Lower lobe of right lung (tissue), 2 donors: ENCODE measurements at regions not wholly inside any gene's neighbourhood (a gene's known extent, or its start where the extent isn't known, plus 50 kb on each side); places are given as distances from the start of the nearest gene placed in this dataset.
"Not testable (repeated sequence)": the region's sequence is repeated elsewhere in the genome, so short reads cannot be mapped to it uniquely, and the experiment has no call there.

Source experiments
- ATAC-seq, 2 donors: fragments of 200-7000 bp; cut with Tn5 transposase; one replicate each; pipeline ENCODE4 v1.9.1; 2020 to 2022; ENCODE audit warnings: mild to moderate bottlenecking in 2 of 2, moderate library complexity in 2 of 2
- DNase-seq: peaks from one replicate; pipeline ENCODE4 v3.0.0-alpha.2; 2020
- H3K27ac ChIP-seq: fragments of 200-600 bp; one replicate; pipeline ENCODE4 v1.8.0; 2022
- H3K27me3 ChIP-seq: fragments of 200-600 bp; one replicate; pipeline ENCODE4 v1.8.0; 2022; ENCODE audit warnings: low read depth
- H3K36me3 ChIP-seq: fragments of 200-600 bp; one replicate; pipeline ENCODE4 v1.8.0; 2022; ENCODE audit warnings: mild to moderate bottlenecking
- H3K4me1 ChIP-seq: fragments of 200-600 bp; one replicate; pipeline ENCODE4 v1.8.0; 2022
- H3K4me3 ChIP-seq: fragments of 200-600 bp; one replicate; pipeline ENCODE4 v1.8.0; 2022; ENCODE audit warnings: mild to moderate bottlenecking
- H3K9me3 ChIP-seq: fragments of 200-600 bp; one replicate; pipeline ENCODE4 v1.8.0; 2022
- intact Hi-C: fragments of 100-400 bp; cut with DNase I; formaldehyde crosslinking; loops from one replicate; pipeline ENCODE4 v1.11.0; 2022
- TF ChIP-seq, protein P1 (sequence below): fragments of 200-600 bp; IDR thresholded peaks from one replicate; pipeline ENCODE4 v1.8.0; 2022; ENCODE audit warnings: antibody characterized with exemption, mild to moderate bottlenecking
- donor health status: DM: no; HTN: yes; CAD: no; lungs with severe emphysema.

DNA sequence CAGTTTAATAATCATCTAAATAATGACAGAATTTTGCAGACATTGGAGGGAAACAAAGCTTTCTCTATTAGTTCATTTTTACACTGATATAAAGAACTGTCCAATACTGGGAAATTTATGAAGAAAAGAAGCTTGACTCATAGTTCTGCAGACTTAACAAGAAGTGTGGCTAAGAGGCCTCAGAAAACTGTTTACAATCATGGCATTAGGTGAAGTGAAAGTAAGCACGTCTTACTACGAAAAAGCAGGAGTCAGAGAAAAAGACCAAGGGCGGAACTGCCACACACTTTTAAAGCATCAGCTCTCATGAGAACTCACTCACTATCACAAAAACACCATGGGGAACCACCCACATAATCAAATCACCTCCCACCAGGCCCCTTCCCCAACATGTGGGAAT lies 804.4 kb downstream of the FLRT2 start:
- Histone ChIP-seq H3K27me3 (no peaks in the 10 kb centered on the region), H3K4me1 (no peaks in the 10 kb centered on the region), H3K36me3 (no peaks in the 10 kb centered on the region), H3K27ac (no peak overlapping the region), H3K4me3 (no peak overlapping the region), H3K9me3 (no peaks in the 10 kb centered on the region)
- ATAC-seq (no peak), DNase-seq (no peak)
- TF ChIP-seq, protein P1, sequence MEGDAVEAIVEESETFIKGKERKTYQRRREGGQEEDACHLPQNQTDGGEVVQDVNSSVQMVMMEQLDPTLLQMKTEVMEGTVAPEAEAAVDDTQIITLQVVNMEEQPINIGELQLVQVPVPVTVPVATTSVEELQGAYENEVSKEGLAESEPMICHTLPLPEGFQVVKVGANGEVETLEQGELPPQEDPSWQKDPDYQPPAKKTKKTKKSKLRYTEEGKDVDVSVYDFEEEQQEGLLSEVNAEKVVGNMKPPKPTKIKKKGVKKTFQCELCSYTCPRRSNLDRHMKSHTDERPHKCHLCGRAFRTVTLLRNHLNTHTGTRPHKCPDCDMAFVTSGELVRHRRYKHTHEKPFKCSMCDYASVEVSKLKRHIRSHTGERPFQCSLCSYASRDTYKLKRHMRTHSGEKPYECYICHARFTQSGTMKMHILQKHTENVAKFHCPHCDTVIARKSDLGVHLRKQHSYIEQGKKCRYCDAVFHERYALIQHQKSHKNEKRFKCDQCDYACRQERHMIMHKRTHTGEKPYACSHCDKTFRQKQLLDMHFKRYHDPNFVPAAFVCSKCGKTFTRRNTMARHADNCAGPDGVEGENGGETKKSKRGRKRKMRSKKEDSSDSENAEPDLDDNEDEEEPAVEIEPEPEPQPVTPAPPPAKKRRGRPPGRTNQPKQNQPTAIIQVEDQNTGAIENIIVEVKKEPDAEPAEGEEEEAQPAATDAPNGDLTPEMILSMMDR = no peak
- intact Hi-C loops = no loop called here

- TF ChIP-seq, protein P1 = no peak
- DNase-seq (no peak), ATAC-seq (no peak)
- Histone ChIP-seq H3K9me3 (no peaks in the 10 kb centered on the region), H3K36me3 (no peaks in the 10 kb centered on the region), H3K4me3 (no peak overlapping the region), H3K27me3 (no peaks in the 10 kb centered on the region), H3K27ac (no peak overlapping the region), H3K4me1 (no peaks in the 10 kb centered on the region)
- intact Hi-C loops = no loop called here
Measured at GRCh38 chr14:86333493-86333892, 803.5 kb downstream of the FLRT2 start.

DNA sequence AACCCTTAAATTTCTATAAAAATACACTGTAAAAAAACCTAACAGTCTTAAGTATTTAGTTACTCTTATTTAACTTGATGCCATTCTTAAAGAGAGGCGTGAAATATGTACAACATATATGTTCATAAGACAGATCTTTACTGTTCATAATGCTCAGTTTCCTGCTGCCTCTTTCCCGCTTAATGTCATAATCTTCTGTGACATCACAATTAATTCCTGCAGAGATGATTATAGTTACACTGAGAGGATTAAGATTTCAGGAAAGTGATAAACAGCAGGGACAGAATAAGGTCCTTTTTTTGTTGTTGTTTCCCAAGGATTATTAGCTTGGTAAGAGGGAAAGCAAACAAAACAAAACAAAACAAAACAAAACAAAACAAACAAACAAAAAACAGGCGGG lies 801.4 kb downstream of the FLRT2 start:
- intact Hi-C loops = no loop called here
- no peaks in the 10 kb centered on the region for H3K27me3 ChIP-seq
- no peak overlapping the region for H3K27ac ChIP-seq
- no peaks in the 10 kb centered on the region for H3K9me3 ChIP-seq
- H3K4me3 ChIP-seq = no peak overlapping the region
- ATAC-seq (no peak), DNase-seq (no peak)
- no peaks in the 10 kb centered on the region for H3K36me3 ChIP-seq
- no peaks in the 10 kb centered on the region for H3K4me1 ChIP-seq
- TF ChIP-seq, protein P1 = no peak

GRCh38 chr14:86321151-86321550 lies 791.2 kb downstream of the FLRT2 start:
- ATAC-seq (no peak), DNase-seq (no peak)
- no peaks in the 10 kb centered on the region for H3K9me3 ChIP-seq
- intact Hi-C loops = no loop called here
- no peak overlapping the region for H3K4me3 ChIP-seq
- H3K27ac ChIP-seq = no peak overlapping the region
- TF ChIP-seq, protein P1 = no peak
- H3K27me3 ChIP-seq = no peaks in the 10 kb centered on the region
- H3K4me1 ChIP-seq = no peaks in the 10 kb centered on the region
- no peaks in the 10 kb centered on the region for H3K36me3 ChIP-seq

GRCh38 chr14:86312154-86312665 lies 782.3 kb downstream of the FLRT2 start:
- H3K4me1 ChIP-seq, ATAC-seq, DNase-seq, H3K27ac ChIP-seq, H3K27me3 ChIP-seq, intact Hi-C loops, H3K9me3 ChIP-seq, H3K36me3 ChIP-seq, H3K4me3 ChIP-seq: not testable (repeated sequence)

GRCh38 chr14:86311151-86311550 lies 781.2 kb downstream of the FLRT2 start:
- DNase-seq (no peak), ATAC-seq (no peak)
- Histone ChIP-seq H3K27me3 (no peaks in the 10 kb centered on the region), H3K36me3 (no peaks in the 10 kb centered on the region), H3K9me3 (no peaks in the 10 kb centered on the region), H3K4me3 (no peak overlapping the region), H3K4me1 (no peaks in the 10 kb centered on the region), H3K27ac (no peak overlapping the region)
- intact Hi-C loops = no loop called here
- TF ChIP-seq, protein P1 = no peak
